SK-N-SH (cell line): ENCODE measurements at regions not wholly inside any gene's neighbourhood (a gene's known extent, or its start where the extent isn't known, plus 50 kb on each side); places are given as distances from the start of the nearest gene placed in this dataset.

ENCODE experiments used
- CTCF ChIP-seq: fragments of 200-600 bp; sonication (generic); IDR thresholded peaks from 2 replicates; pipeline ENCODE4 v1.6.1; 2017; ENCODE audit warnings: antibody characterized with exemption, mild to moderate bottlenecking, moderate library complexity
- EP300 ChIP-seq, 2 experiments: IDR thresholded peaks; 2 replicates each; pipeline versions ENCODE4 v1.4.0 to v1.6.1; 2012; ENCODE audit warnings: borderline replicate concordance in 1 of 2, low read depth in 1 of 2, low read length in 1 of 2
- MAX ChIP-seq: IDR thresholded peaks from 2 replicates; pipeline ENCODE4 v1.4.0; 2012; ENCODE audit warnings: low read depth
- POLR2AphosphoS5 ChIP-seq: IDR thresholded peaks from 2 replicates; pipeline ENCODE4 v1.6.1; 2012; ENCODE audit warnings: low read depth, low read length
- RAD21 ChIP-seq: IDR thresholded peaks from 2 replicates; pipeline ENCODE4 v1.6.1; 2012; ENCODE audit warnings: mild to moderate bottlenecking, low read length
- RCOR1 ChIP-seq: fragments of 150-350 bp; IDR thresholded peaks from 2 replicates; pipeline ENCODE4 v1.6.1; 2017; ENCODE audit warnings: antibody characterized with exemption, low read length
- RFX5 ChIP-seq: IDR thresholded peaks from 2 replicates; pipeline ENCODE4 v1.6.1; 2012; ENCODE audit warnings: mild to moderate bottlenecking, improper control_type of control experiment, low read length
- SIN3A ChIP-seq: IDR thresholded peaks from 2 replicates; pipeline ENCODE4 v1.6.1; 2012; ENCODE audit warnings: low read depth, mild to moderate bottlenecking, low read length, moderate library complexity, borderline replicate concordance
- SMC3 ChIP-seq: IDR thresholded peaks from 2 replicates; pipeline ENCODE4 v1.6.1; 2012; ENCODE audit warnings: low read depth, low read length, improper control_type of control experiment
- TCF12 ChIP-seq: IDR thresholded peaks from 2 replicates; pipeline ENCODE4 v1.4.0; 2012
- TEAD4 ChIP-seq: IDR thresholded peaks from 2 replicates; pipeline ENCODE4 v1.4.0; 2012; ENCODE audit warnings: mild to moderate bottlenecking, borderline replicate concordance; ENCODE audit not compliant: insufficient read depth
- USF1 ChIP-seq: IDR thresholded peaks from 2 replicates; pipeline ENCODE4 v1.4.0; 2012; ENCODE audit warnings: low read depth, borderline replicate concordance
- USF2 ChIP-seq: fragments of 150-350 bp; IDR thresholded peaks from 2 replicates; pipeline ENCODE4 v1.6.1; 2017; ENCODE audit warnings: antibody characterized with exemption, low read length, low read depth, borderline replicate concordance

GRCh38 chr21:27076025-27076424 lies 109.1 kb upstream of the ADAMTS5 start:
- TF ChIP-seq CTCF (no peak), SIN3A (no peak), RFX5 (no peak), RCOR1 (no peak), RAD21 (no peak), TCF12 (no peak), USF2 (no peak), TEAD4 (no peak), EP300 (IDR thresholded peaks at IDR 0.05; ENCODE audit: borderline replicate concordance in 1 of 2, low read depth in 1 of 2, low read length in 1 of 2) (no peak), SMC3 (no peak), POLR2AphosphoS5 (no peak), MAX (no peak), USF1 (no peak)
